ENCODE measurements at regions not wholly inside any gene's neighbourhood (a gene's known extent, or its start where the extent isn't known, plus 50 kb on each side); places are given as distances from the start of the nearest gene placed in this dataset.

DNA sequence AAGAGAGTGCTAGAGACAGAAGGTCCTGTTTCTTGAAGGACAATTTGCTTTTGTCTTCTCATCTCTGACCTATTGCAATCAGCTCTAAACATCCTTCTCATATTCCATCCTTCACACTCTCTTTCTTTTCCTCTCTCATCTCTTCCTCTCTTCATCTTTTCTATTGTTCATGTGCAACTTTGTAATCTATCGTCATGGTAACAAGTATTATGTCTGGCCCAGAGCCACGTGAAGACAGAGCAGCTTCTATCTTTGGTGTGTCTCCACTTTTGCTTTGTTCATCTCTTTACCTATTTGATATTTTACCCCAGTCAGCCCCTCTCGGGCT, 104.9 kb upstream of the ABCB5 start:
- TF ChIP-seq CTCF (IDR thresholded peaks at IDR 0.05) (no peak), POLR2A (IDR thresholded peaks at IDR 0.05) (no peak)

All from adrenal gland (tissue), 5 donors.